ENCODE measurements at regions not wholly inside any gene's neighbourhood (a gene's known extent, or its start where the extent isn't known, plus 50 kb on each side); places are given as distances from the start of the nearest gene placed in this dataset.

DNA sequence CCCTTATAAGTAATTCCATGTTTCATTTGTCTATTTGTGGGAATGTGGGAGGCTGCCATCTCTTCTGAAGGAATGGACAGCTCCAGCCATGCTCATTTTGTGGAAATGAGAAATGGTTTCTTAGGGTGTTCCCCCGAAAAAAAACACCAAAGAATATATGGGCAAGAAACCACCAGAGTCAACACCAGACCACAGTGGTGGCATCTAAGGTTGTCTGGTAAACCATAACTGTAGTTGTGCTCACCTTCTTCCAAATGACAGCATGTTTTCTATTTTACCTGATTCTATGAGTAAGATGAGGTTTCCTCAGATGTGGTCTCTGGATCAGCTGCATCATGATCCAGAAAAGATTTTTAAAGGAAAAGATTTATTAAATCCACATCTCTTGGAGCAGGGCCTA is 217.0 kb upstream of the C2CD4B start:
- no peaks in the 10 kb centered on the region for H3K4me1 ChIP-seq (ENCODE audit: insufficient read depth, low read length, poor library complexity, severe bottlenecking)
- H3K9me2 ChIP-seq (ENCODE audit: insufficient read depth, low read length) = no peaks in the 10 kb centered on the region
- no peak for DNase-seq (ENCODE audit: low spot score)
- no peaks in the 10 kb centered on the region for H3K36me3 ChIP-seq (ENCODE audit: insufficient read depth, low read length)
- no peak overlapping the region for H3K27ac ChIP-seq (ENCODE audit: low read depth, low read length, poor library complexity, severe bottlenecking)
- intact Hi-C loops (cut with micrococcal nuclease; ENCODE audit: unreplicated experiment) = no loop called here
- H4K20me1 ChIP-seq (ENCODE audit: insufficient read depth, low read length) = no peaks in the 10 kb centered on the region
- H3K79me2 ChIP-seq (ENCODE audit: insufficient read depth, low read depth, low read length) = no peaks in the 10 kb centered on the region
- no peak overlapping the region for H2AFZ ChIP-seq (ENCODE audit: low read length)
- no peak overlapping the region for H3K4me2 ChIP-seq (ENCODE audit: low read length)
- no peak overlapping the region for H3K4me3 ChIP-seq (ENCODE audit: low read depth, low read length, poor library complexity, severe bottlenecking)
- ChIA-PET CTCF (ENCODE audit: unreplicated experiment) (no interaction called here), POLR2A (interaction anchor here (0.6 kb wide), 1 partner anchor 1029 kb away, joined by 3 read pairs; no protein-coding TSS in a partner anchor)
- no peaks in the 10 kb centered on the region for H3K9me3 ChIP-seq (ENCODE audit: low read length)
- TF ChIP-seq, protein P1, sequence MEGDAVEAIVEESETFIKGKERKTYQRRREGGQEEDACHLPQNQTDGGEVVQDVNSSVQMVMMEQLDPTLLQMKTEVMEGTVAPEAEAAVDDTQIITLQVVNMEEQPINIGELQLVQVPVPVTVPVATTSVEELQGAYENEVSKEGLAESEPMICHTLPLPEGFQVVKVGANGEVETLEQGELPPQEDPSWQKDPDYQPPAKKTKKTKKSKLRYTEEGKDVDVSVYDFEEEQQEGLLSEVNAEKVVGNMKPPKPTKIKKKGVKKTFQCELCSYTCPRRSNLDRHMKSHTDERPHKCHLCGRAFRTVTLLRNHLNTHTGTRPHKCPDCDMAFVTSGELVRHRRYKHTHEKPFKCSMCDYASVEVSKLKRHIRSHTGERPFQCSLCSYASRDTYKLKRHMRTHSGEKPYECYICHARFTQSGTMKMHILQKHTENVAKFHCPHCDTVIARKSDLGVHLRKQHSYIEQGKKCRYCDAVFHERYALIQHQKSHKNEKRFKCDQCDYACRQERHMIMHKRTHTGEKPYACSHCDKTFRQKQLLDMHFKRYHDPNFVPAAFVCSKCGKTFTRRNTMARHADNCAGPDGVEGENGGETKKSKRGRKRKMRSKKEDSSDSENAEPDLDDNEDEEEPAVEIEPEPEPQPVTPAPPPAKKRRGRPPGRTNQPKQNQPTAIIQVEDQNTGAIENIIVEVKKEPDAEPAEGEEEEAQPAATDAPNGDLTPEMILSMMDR (conservative IDR thresholded peaks at IDR 0.05; ENCODE audit: low read length) = no peak
- no peak for TF ChIP-seq EZH2phosphoT487 (IDR thresholded peaks at IDR 0.05; ENCODE audit: borderline replicate concordance, low read depth, low read length)
- no TSS peak for BruUV-seq (replicated peaks)

DNA sequence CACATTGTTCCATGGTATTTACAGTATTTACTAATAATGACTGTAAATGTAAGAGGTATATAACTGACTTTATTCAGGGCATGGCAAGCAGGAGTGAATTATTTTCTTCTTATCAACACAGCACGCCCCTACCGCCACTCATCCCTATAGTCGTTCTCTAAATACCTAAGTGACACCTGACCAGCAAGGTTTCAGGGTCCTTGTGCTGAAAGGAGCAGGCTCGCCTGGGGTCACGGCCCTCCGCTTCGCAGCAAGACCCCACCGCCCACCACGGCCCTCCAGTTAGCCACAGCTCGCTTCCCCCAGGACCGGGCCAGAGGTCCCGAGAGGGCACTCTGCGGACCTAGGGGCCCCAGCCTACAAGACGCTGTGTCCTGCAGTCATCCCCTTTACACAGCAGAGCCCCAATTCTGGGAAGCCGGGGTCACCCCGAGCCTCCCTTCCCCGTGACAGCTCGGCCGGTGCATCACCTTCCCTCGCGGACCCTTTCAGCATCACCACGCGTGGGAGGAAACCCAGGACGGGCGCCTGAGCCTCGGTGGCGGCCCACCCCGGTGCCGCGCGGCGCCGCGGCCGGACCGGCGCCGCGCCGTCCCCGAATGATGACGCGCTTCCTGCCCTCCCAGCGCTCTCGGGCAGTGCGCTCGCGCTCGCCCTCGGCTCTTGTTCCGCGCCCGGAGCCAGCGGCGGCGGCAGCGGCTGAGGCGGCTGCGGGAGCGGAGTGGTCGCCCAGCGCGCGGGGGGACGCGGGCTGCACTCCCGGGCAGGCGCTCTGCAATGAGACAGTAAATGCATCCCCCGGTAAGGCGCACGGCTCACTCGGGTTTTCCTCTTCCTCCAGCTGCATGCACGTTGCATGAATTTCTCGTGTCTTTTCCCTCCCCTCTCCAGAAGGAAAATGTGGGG is 225.1 kb upstream of the C2CD4B start, which contains the start of gene TLN2:
Gene TLN2 (plus strand): TSS at position 666 of the 906 bp plus-strand sequence.
- H3K9me2 ChIP-seq (ENCODE audit: insufficient read depth, low read length) = no peaks in the 10 kb centered on the region
- H3K4me1 ChIP-seq (ENCODE audit: insufficient read depth, low read length, poor library complexity, severe bottlenecking) = peaks cover 18% of the 10 kb centered on the region
- intact Hi-C loops (cut with micrococcal nuclease; ENCODE audit: unreplicated experiment) = loop anchor here (2.0 kb wide), 1 partner anchor 259 kb away; no protein-coding TSS in a partner anchor
- H2AFZ ChIP-seq (ENCODE audit: low read length) = peak within 1 kb of the TSS; percentile 88
- ChIA-PET CTCF (ENCODE audit: unreplicated experiment) (no interaction called here), POLR2A (interaction anchor here (0.6 kb wide), 1 partner anchor 85 kb away, joined by 4 read pairs; no protein-coding TSS in a partner anchor)
- no peak within 1 kb of the TSS for H3K27ac ChIP-seq (ENCODE audit: low read depth, low read length, poor library complexity, severe bottlenecking)
- peak within 1 kb of the TSS; percentile 89 for H3K4me3 ChIP-seq (ENCODE audit: low read depth, low read length, poor library complexity, severe bottlenecking)
- H3K36me3 ChIP-seq (ENCODE audit: insufficient read depth, low read length) = no peaks in the 10 kb centered on the region
- peak; percentile 86 for DNase-seq (ENCODE audit: low spot score)
- no TSS peak for BruUV-seq (replicated peaks)
- H3K9me3 ChIP-seq (ENCODE audit: low read length) = no peaks in the 10 kb centered on the region
- H3K4me2 ChIP-seq (ENCODE audit: low read length) = peak within 1 kb of the TSS; percentile 100
- H4K20me1 ChIP-seq (ENCODE audit: insufficient read depth, low read length) = no peaks in the 10 kb centered on the region
- TF ChIP-seq, protein P1 (conservative IDR thresholded peaks at IDR 0.05; ENCODE audit: low read length) = no peak
- TF ChIP-seq EZH2phosphoT487 (IDR thresholded peaks at IDR 0.05; ENCODE audit: borderline replicate concordance, low read depth, low read length) = no peak
- H3K79me2 ChIP-seq (ENCODE audit: insufficient read depth, low read depth, low read length) = peaks cover 7% of the 10 kb centered on the region; the same call in 1 of the 2 replicates
